ENCODE measurements at regions not wholly inside any gene's neighbourhood (a gene's known extent, or its start where the extent isn't known, plus 50 kb on each side); places are given as distances from the start of the nearest gene placed in this dataset.

- TF ChIP-seq SP1 (IDR thresholded peaks at IDR 0.05) = no peak
- TF ChIP-seq HDGF (IDR thresholded peaks at IDR 0.05; ENCODE audit: borderline replicate concordance) = no peak
- TF ChIP-seq SUZ12 (IDR thresholded peaks at IDR 0.05) = no peak
- TF ChIP-seq FOXM1 (IDR thresholded peaks at IDR 0.05; ENCODE audit: borderline replicate concordance) = no peak
- TF ChIP-seq ZNF384 (IDR thresholded peaks at IDR 0.05) = no peak
- no peak for TF ChIP-seq ARNT (IDR thresholded peaks at IDR 0.05)
- no peak for TF ChIP-seq FOXK2 (IDR thresholded peaks at IDR 0.05)
- TF ChIP-seq BHLHE40 (IDR thresholded peaks at IDR 0.05; ENCODE audit: borderline replicate concordance) = no peak
- no peak for TF ChIP-seq PKNOX1 (IDR thresholded peaks at IDR 0.05)
- no peak for TF ChIP-seq ELF4 (IDR thresholded peaks at IDR 0.05)
- TF ChIP-seq LEF1 (IDR thresholded peaks at IDR 0.05; ENCODE audit: borderline replicate concordance) = no peak
- TF ChIP-seq L3MBTL2 (conservative IDR thresholded peaks at IDR 0.05) = no peak
- no peak for TF ChIP-seq CTBP1 (IDR thresholded peaks at IDR 0.05; ENCODE audit: borderline replicate concordance)
These were observed 749.2 kb upstream of the CDH10 start for GRCh38 chr5:25393957-25394356.
